Spinal cord (tissue), 9 donors: ENCODE measurements at regions not wholly inside any gene's neighbourhood (a gene's known extent, or its start where the extent isn't known, plus 50 kb on each side); places are given as distances from the start of the nearest gene placed in this dataset.

Source experiments
- DNase-seq, 6 donors: peaks; one replicate each; pipeline versions ENCODE4 v3.0.0 to v3.0.0-alpha.2; 2013 to 2015; ENCODE audit warnings: low spot score in 6 of 6, low read depth in 4 of 6
- H3K27ac ChIP-seq: one replicate; pipeline ENCODE4 v1.5.1; 2013; ENCODE audit warnings: low read depth, low read length, control low read depth
- H3K27me3 ChIP-seq: one replicate; pipeline ENCODE4 v1.6.1; 2013; ENCODE audit warnings: low read length; ENCODE audit not compliant: control insufficient read depth, insufficient read depth
- H3K36me3 ChIP-seq: one replicate; pipeline ENCODE4 v1.6.1; 2013; ENCODE audit warnings: low read length; ENCODE audit not compliant: control insufficient read depth, insufficient read depth
- H3K4me1 ChIP-seq: one replicate; pipeline ENCODE4 v1.6.1; 2013; ENCODE audit warnings: low read length; ENCODE audit not compliant: control insufficient read depth, insufficient read depth
- H3K4me3 ChIP-seq: one replicate; pipeline ENCODE4 v1.5.1; 2013; ENCODE audit warnings: low read depth, low read length, control low read depth
- H3K9me3 ChIP-seq: one replicate; pipeline ENCODE4 v1.6.1; 2013; ENCODE audit warnings: low read length; ENCODE audit not compliant: control insufficient read depth, insufficient read depth
- WGBS: methylation state at CpG from one replicate; pipeline ENCODE4 v1.1.5; 2013; ENCODE audit warnings: missing lambda C conversion rate; ENCODE audit not compliant: insufficient coverage; 5-methylcytosine and 5-hydroxymethylcytosine counted together
- donor health status: healthy.

DNA sequence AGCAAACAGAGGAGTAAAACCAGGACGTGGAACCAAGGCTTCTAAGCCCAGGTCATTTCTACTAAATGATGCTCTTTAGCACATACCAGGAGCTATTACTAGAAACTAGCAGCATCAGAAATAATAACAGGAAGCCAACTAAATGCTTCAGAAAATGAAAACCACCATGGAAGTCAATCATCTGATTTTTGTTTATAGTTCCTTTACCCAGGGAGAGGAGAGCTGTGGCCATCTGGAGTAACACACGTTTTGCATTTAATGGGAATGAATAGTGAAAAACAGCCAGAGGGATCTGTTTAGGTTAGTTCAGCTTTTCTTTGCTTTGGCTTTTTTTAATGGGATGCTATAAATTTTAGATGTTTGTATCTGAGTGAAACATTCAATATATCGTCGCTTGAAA lies 250.7 kb upstream of the ARHGAP20 start:
- Histone ChIP-seq H3K4me3 (no peak overlapping the region), H3K27ac (no peak overlapping the region), H3K4me1 (no peaks in the 10 kb centered on the region), H3K27me3 (no peaks in the 10 kb centered on the region), H3K9me3 (no peaks in the 10 kb centered on the region), H3K36me3 (no peaks in the 10 kb centered on the region)
- WGBS: 0% methylated on average over 1 of the region's 4 CpGs
- DNase-seq: peak in 2 of 6 donors; percentile 43 to 62

DNA sequence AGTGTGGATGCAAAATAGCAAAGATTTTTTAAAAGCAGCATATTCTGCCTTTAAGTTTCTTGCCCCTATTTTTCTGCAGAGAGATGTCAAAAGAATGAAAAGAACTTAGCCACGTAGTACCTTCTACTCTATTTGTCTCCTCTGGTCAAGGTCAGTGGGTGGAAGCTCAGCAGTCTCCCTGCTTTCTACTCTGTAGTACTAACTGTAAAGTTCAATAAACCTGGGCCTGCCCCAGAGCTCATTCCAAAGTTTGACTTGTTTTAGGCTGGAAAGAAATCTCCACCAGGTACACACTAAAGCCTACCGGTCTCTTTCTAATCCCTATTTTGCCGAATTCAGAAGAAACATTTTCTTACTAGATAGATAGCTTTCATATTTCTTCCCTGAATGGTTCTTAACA lies 247.9 kb upstream of the ARHGAP20 start:
- no peak overlapping the region for H3K4me3 ChIP-seq
- no peak overlapping the region for H3K27ac ChIP-seq
- no peaks in the 10 kb centered on the region for H3K27me3 ChIP-seq
- no CpG with 5 or more reads among the region's 3 CpGs for WGBS
- no peaks in the 10 kb centered on the region for H3K9me3 ChIP-seq
- H3K4me1 ChIP-seq: no peaks in the 10 kb centered on the region
- H3K36me3 ChIP-seq: no peaks in the 10 kb centered on the region
- no peak for DNase-seq

DNA sequence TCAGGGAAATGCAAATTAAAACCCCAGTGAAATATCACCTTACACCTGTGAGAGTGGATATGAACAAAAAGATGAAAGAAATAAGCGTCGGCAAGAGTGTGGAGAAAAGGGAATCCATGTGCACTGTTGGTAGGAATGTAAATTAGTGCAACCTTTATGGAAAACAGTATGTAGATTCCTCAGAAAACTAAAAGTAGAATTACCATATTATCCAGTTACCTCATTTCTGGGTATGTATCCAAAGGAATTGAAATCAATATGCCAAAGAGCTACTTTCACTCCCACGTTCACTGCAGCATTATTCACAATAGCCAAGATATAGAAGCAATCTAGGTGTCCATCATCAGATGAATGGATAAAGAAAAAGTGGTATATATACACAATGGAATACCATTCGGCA lies 246.0 kb upstream of the ARHGAP20 start:
- H3K36me3 ChIP-seq: no peaks in the 10 kb centered on the region
- no peaks in the 10 kb centered on the region for H3K9me3 ChIP-seq
- H3K4me3 ChIP-seq: no peak overlapping the region
- DNase-seq: no peak
- no CpG with 5 or more reads among the region's 4 CpGs for WGBS
- no peak overlapping the region for H3K27ac ChIP-seq
- H3K4me1 ChIP-seq: no peaks in the 10 kb centered on the region
- no peaks in the 10 kb centered on the region for H3K27me3 ChIP-seq

DNA sequence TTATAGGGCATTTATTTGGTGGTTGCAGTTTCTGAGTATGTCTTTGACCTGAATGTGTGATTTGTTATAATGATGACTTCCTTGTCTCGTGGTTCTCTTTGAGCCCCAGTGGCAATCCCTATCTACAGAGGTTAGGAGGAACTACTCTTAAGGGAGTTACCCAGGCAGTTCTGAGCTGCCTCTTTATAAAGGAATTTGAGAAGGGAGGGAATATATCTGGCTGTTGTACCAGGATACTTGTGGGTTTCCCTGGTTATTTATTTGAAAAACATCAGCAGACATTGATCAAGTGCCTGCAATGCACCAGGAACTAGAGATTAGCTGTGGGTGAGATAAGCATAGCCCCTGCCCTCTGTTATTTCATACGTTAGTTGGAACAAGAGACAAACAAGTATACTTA lies 243.5 kb upstream of the ARHGAP20 start:
- Histone ChIP-seq H3K27ac (no peak overlapping the region), H3K27me3 (no peaks in the 10 kb centered on the region), H3K36me3 (no peaks in the 10 kb centered on the region), H3K4me1 (peaks cover 3% of the 10 kb centered on the region), H3K9me3 (no peaks in the 10 kb centered on the region), H3K4me3 (no peak overlapping the region)
- WGBS: no CpG with 5 or more reads among the region's 2 CpGs
- DNase-seq: no peak

DNA sequence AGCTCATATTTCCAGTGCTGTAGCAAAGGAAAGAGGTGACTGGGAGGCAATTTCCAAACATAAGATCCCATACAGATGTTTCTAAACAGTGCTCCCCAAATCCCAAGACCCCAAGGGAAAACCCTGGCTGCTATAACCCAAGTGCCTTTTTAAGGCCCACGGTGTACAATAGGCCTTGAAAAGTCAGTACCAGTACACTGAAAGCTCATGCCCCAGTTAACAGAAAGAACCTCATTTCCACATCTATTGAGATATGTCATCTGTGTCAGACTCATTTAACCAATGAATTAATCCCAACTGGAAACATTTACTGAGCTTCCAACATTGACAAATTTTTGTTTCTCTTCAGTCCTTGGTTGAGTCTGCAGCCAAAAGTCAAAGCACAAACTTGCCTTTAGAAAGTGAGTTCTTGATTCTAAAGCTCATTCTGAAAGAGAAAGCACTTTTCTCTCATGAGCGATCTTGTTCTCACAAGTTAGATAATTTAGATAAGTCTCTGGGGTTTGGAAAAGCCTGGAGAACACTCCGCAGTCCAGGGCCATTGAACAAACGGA lies 239.8 kb upstream of the ARHGAP20 start:
- Histone ChIP-seq H3K27me3 (no peaks in the 10 kb centered on the region), H3K4me1 (peaks cover 6% of the 10 kb centered on the region), H3K36me3 (no peaks in the 10 kb centered on the region), H3K27ac (no peak overlapping the region), H3K9me3 (no peaks in the 10 kb centered on the region), H3K4me3 (no peak overlapping the region)
- no peak for DNase-seq
- WGBS: 56% methylated on average over 1 of the region's 4 CpGs

DNA sequence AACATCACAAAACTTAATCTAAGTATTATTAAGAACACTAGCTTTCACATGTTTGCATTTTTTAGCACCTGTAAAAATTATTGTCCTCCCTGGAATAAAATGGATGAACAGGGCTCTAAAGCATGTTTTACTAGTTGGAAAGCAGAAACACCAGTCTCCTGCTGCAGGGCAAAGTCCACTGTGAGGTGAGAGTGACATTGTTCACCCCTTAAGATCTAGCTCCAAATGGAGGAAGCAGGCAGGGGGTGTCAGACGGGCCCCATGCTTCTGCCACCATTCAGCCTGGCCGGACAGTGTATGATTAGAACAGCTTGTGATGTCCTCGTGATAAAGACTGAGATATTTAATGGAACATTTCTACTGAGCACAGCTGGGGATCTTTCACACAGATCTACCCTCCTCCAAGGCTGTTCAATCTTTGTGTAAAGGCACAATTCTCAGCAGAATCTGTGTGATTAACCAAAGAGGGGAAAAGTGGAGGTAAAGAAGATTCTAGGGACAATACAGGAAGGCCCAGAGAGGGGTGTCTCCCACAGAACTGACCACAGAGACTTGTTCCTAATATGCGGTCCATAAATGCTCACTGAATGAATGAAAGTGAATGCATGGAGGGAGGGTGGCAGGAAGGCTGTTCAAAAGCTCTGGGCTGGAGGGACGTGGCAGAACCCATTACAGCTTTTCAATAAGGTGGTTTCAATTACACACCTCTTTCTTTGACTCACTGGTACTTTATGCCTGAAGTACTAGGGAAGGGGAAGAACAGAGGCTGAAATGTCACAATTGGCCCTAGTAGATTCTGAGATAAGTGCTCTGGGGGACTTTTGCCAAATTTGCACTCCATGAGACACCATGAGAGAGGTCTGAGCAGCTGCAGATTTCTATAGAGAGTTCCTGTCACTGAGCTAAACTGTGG lies 239.1 kb upstream of the ARHGAP20 start:
- H3K9me3 ChIP-seq: no peaks in the 10 kb centered on the region
- peaks cover 7% of the 10 kb centered on the region for H3K4me1 ChIP-seq
- H3K27me3 ChIP-seq: no peaks in the 10 kb centered on the region
- no peak overlapping the region for H3K27ac ChIP-seq
- no peaks in the 10 kb centered on the region for H3K36me3 ChIP-seq
- H3K4me3 ChIP-seq: no peak overlapping the region
- DNase-seq: no peak
- no CpG with 5 or more reads among the region's 5 CpGs for WGBS

DNA sequence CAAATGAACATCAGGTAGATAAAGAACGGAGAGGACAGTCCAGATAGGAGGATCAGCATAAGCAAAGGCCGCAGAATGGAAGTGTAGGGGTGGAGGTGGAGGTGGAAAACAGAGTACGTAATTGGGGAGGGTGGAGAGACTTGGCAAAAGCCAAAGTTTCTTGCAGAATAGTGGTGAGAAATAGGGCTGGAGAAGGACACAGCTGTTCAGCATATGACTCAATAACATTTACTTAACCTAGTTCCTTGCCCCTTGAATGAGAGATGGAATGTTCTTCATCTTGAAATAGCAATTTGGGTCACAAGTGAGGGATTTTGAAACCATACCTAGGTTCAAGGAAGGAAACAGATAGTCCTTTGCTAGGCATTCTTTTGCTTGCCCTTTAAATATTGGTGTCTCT lies 235.9 kb upstream of the ARHGAP20 start:
- Histone ChIP-seq H3K4me1 (peaks cover 7% of the 10 kb centered on the region), H3K9me3 (no peaks in the 10 kb centered on the region), H3K27ac (no peak overlapping the region), H3K36me3 (no peaks in the 10 kb centered on the region), H3K4me3 (no peak overlapping the region), H3K27me3 (no peaks in the 10 kb centered on the region)
- DNase-seq: no peak
- 94% methylated on average over 3 of the region's 3 CpGs for WGBS

DNA sequence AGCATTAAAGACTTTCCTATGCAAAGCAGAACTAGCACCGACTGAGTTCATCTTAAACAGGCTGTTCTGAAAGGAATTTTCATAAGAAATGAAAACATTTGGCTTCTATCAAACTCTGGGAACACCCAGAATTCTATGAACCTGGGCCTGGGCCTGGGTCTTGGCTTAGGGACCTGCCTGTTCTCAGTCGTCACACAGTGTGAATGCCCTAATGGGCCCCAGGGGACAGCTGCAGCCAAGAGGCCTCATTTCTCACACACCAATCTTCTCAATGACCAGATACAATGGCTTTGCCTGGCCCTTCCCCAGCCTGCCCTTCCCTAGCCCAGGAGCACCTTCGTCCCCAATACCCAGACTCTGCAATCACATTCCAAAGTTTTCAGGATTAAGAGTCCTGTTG lies 234.9 kb upstream of the ARHGAP20 start:
- H3K9me3 ChIP-seq: no peaks in the 10 kb centered on the region
- peaks cover 4% of the 10 kb centered on the region for H3K4me1 ChIP-seq
- no peak for DNase-seq
- H3K27ac ChIP-seq: no peak overlapping the region
- no peaks in the 10 kb centered on the region for H3K36me3 ChIP-seq
- H3K27me3 ChIP-seq: no peaks in the 10 kb centered on the region
- no peak overlapping the region for H3K4me3 ChIP-seq
- 29% methylated on average over 2 of the region's 3 CpGs for WGBS

DNA sequence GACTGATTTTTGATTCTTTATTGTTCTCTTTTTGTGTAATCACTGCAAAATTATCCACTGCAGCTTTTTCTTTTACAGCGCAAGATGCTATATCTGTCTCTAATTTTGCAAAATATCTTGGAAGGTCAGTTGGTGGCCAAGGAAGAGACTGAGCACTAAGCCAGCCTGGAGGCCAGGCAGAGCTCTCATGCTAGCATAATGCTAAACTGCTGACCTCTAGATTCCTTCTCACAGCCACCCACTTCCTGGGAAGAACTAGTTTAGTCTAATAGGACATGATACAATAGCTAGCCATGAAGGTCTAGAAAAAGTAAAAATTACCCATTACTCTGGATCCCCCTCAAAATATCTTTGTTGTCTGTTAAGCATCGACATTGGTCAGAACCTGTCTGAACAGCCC lies 227.2 kb upstream of the ARHGAP20 start:
- WGBS: 100% methylated on average over 1 of the region's 2 CpGs
- no peak overlapping the region for H3K4me3 ChIP-seq
- no peak overlapping the region for H3K27ac ChIP-seq
- no peaks in the 10 kb centered on the region for H3K27me3 ChIP-seq
- H3K36me3 ChIP-seq: no peaks in the 10 kb centered on the region
- DNase-seq: no peak
- H3K9me3 ChIP-seq: no peaks in the 10 kb centered on the region
- H3K4me1 ChIP-seq: no peaks in the 10 kb centered on the region

DNA sequence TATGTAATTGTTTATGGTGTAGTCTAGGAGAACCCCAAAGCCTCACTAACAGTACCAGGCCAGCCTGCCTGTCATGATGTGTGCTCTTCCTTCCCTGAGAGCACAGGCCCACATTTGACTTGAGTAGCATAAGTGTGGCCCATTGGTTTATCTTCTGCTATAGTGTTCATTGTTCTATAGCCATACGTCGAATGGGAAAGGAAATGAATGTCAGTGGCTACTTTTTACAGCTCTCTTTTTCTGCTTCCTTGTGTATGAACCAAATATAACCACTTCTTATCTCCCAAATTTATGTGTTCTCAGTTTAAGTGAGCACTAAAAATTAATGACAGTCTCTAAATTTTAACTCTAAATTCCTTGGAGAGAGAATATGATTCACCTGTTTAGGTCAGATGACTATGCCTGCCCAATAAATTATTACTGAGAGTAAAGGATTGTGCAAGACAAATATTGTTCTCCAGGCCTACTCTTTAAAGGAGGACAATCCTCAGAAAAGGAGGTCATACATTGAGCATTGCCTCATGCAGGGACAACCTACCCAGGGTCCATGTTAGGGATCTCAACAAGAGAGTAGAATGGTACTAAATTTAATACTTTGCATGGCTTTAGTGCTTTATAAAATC lies 222.9 kb upstream of the ARHGAP20 start:
- Histone ChIP-seq H3K36me3 (no peaks in the 10 kb centered on the region), H3K27ac (no peak overlapping the region), H3K4me1 (no peaks in the 10 kb centered on the region), H3K4me3 (no peak overlapping the region), H3K27me3 (no peaks in the 10 kb centered on the region), H3K9me3 (no peaks in the 10 kb centered on the region)
- DNase-seq: no peak
- WGBS: no CpG with 5 or more reads among the region's 2 CpGs
